HCT116 (cell line): ENCODE measurements at regions not wholly inside any gene's neighbourhood (a gene's known extent, or its start where the extent isn't known, plus 50 kb on each side); places are given as distances from the start of the nearest gene placed in this dataset.

ENCODE experiments used
- ATAC-seq: fragments of 200-7000 bp; cut with Tn5 transposase; 2 replicates; pipeline ENCODE4 v1.9.1; 2020; ENCODE audit warnings: mild to moderate bottlenecking, moderate library complexity
- BruUV-seq: library from RNA; stranded (reverse); fragments of 400-500 nt; replicated peaks from 2 replicates; lab custom pipeline; 2021; lab: Mats Ljungman, UMichigan
- CTCF ChIA-PET: fragments of 300-600 bp; sonication (Branson Sonifier 250); formaldehyde crosslinking; loops from one replicate; lab custom pipeline; 2021; ENCODE audit warnings: antibody characterized with exemption; lab: Charles Lee
- POLR2A ChIA-PET: fragments of 300-600, 350-600 bp; sonication (Branson Sonifier 250); formaldehyde crosslinking; loops from one replicate; lab custom pipeline; 2021; ENCODE audit warnings: antibody characterized with exemption; lab: Charles Lee
- RAD21 ChIA-PET, 2 experiments: fragments of 300-600 bp; sonication (Branson Sonifier 250); formaldehyde crosslinking; loops; one replicate each; lab custom pipeline; 2023; ENCODE audit warnings: low total read pairs in 2 of 2; ENCODE audit not compliant: uncharacterized antibody in 2 of 2, unreplicated experiment in 2 of 2, low non-redundant PET in 1 of 2; lab: Charles Lee
- DNase-seq: peaks from one replicate; pipeline ENCODE4 v3.0.0-alpha.2; 2010; ENCODE audit warnings: low read depth, low spot score
- H2AFZ ChIP-seq: fragments of 200-600 bp; shearing (Covaris generic), sonication (generic); 2 replicates; pipeline ENCODE4 v1.6.1; 2017; ENCODE audit warnings: low read depth, mixed run types, mixed read lengths, antibody characterized with exemption, low read length; ENCODE audit not compliant: poor library complexity, severe bottlenecking
- H3K27ac ChIP-seq: 2 replicates; pipeline ENCODE4 v1.5.1; 2012; ENCODE audit warnings: low read depth, low read length
- H3K27me3 ChIP-seq: fragments of 200-600 bp; sonication (generic); 2 replicates; pipeline ENCODE4 v1.6.1; 2016; ENCODE audit warnings: mixed run types, low read length, mixed read lengths; ENCODE audit not compliant: insufficient read depth
- H3K36me3 ChIP-seq, 2 experiments: fragments of 200-500 bp in 1 of 2; fragments of 200-600 bp in 1 of 2; sonication (Bioruptor generic) in 1 of 2; sonication (generic) in 1 of 2; 2 replicates each; pipeline versions ENCODE4 v1.5.1 to v1.6.1; 2014 to 2016; ENCODE audit warnings: low read length in 2 of 2, inconsistent platforms in 1 of 2, mixed read lengths in 1 of 2, mixed run types in 1 of 2; ENCODE audit not compliant: insufficient read depth in 2 of 2, control insufficient read depth in 1 of 2
- H3K4me1 ChIP-seq, 2 experiments: fragments of 200-600 bp in 1 of 2; sonication (generic) in 1 of 2; 2 replicates each; pipeline versions ENCODE4 v1.5.1 to v1.6.1; 2012 to 2017; ENCODE audit warnings: low read length in 2 of 2, inconsistent platforms in 1 of 2, mild to moderate bottlenecking in 1 of 2, mixed read lengths in 1 of 2, mixed run types in 1 of 2, moderate library complexity in 1 of 2; ENCODE audit not compliant: insufficient read depth in 2 of 2, control insufficient read depth in 1 of 2
- H3K4me2 ChIP-seq: fragments of 200-600 bp; sonication (generic); 2 replicates; pipeline ENCODE4 v1.6.1; 2017; ENCODE audit warnings: mixed run types, low read length, mixed read lengths
- H3K4me3 ChIP-seq, 2 experiments: fragments of 200-600 bp in 1 of 2; sonication (generic) in 1 of 2; replicated peaks in 1 of 2; 2 replicates each; pipeline ENCODE4 v1.5.1; 2011 to 2016; ENCODE audit warnings: low read length in 2 of 2, control low read depth in 1 of 2, low read depth in 1 of 2, mild to moderate bottlenecking in 1 of 2, mixed read lengths in 1 of 2, mixed run types in 1 of 2
- H3K79me2 ChIP-seq: fragments of 200-600 bp; sonication (generic); 2 replicates; pipeline ENCODE4 v1.6.1; 2017; ENCODE audit warnings: mild to moderate bottlenecking, mixed run types, low read length, moderate library complexity, mixed read lengths; ENCODE audit not compliant: insufficient read depth
- H3K9ac ChIP-seq: fragments of 200-600 bp; sonication (generic); 2 replicates; pipeline ENCODE4 v1.6.1; 2016; ENCODE audit warnings: low read length, mixed read lengths
- H3K9me2 ChIP-seq: fragments of 200-600 bp; sonication (generic), shearing (Covaris generic); 2 replicates; pipeline ENCODE4 v1.6.1; 2017; ENCODE audit warnings: mixed run types, mild to moderate bottlenecking, moderate library complexity; ENCODE audit not compliant: insufficient read depth
- H3K9me3 ChIP-seq, 2 experiments: fragments of 200-500 bp in 1 of 2; fragments of 200-600 bp in 1 of 2; sonication (Bioruptor generic) in 1 of 2; sonication (generic) in 1 of 2; 2 replicates each; pipeline ENCODE4 v1.6.1; 2014 to 2017; ENCODE audit warnings: low read length in 2 of 2, mixed read lengths in 2 of 2, inconsistent platforms in 1 of 2, low read depth in 1 of 2, mild to moderate bottlenecking in 1 of 2, mixed run types in 1 of 2, moderate library complexity in 1 of 2; ENCODE audit not compliant: control insufficient read depth in 1 of 2, insufficient read depth in 1 of 2
- H4K20me1 ChIP-seq: fragments of 200-600 bp; sonication (generic), shearing (Covaris generic); 2 replicates; pipeline ENCODE4 v1.6.1; 2017; ENCODE audit warnings: mixed run types, mild to moderate bottlenecking, moderate library complexity; ENCODE audit not compliant: insufficient read depth
- CEBPB ChIP-seq: IDR thresholded peaks from 2 replicates; pipeline ENCODE4 v1.6.1; 2012; ENCODE audit warnings: low read depth
- EGR1 ChIP-seq: IDR thresholded peaks from 2 replicates; pipeline ENCODE4 v1.6.1; 2012; ENCODE audit warnings: low read depth
- ELF1 ChIP-seq: IDR thresholded peaks from 2 replicates; pipeline ENCODE4 v1.6.1; 2012; ENCODE audit warnings: low read depth, borderline replicate concordance
- EZH2 ChIP-seq: fragments of 200-600 bp; sonication (generic); IDR thresholded peaks from 2 replicates; pipeline ENCODE4 v1.6.1; 2017; ENCODE audit warnings: antibody characterized with exemption, mixed run types
- JUND ChIP-seq: IDR thresholded peaks from 2 replicates; pipeline ENCODE4 v1.6.1; 2012
- MAX ChIP-seq: IDR thresholded peaks from 2 replicates; pipeline ENCODE4 v1.6.1; 2012
- RAD21 ChIP-seq: IDR thresholded peaks from 2 replicates; pipeline ENCODE4 v1.6.1; 2012; ENCODE audit warnings: low read depth, mild to moderate bottlenecking
- SIN3A ChIP-seq: IDR thresholded peaks from 2 replicates; pipeline ENCODE4 v1.6.1; 2012; ENCODE audit warnings: low read depth
- TCF7L2 ChIP-seq: IDR thresholded peaks from 2 replicates; pipeline ENCODE4 v1.7.0; 2011; ENCODE audit warnings: borderline replicate concordance, inconsistent platforms; ENCODE audit not compliant: insufficient read depth, insufficient read length; ENCODE audit errors: extremely low read depth
- YY1 ChIP-seq: IDR thresholded peaks from 2 replicates; pipeline ENCODE4 v1.6.1; 2011; ENCODE audit warnings: low read length, low read depth, moderate library complexity, mild to moderate bottlenecking; ENCODE audit not compliant: insufficient replicate concordance; ENCODE audit errors: extremely low read depth
- ZFX ChIP-seq: fragments of 450-650 bp; IDR thresholded peaks from 2 replicates; pipeline ENCODE4 v1.6.1; 2017
- ZNF274 ChIP-seq: fragments of 200-500 bp; sonication (Bioruptor generic); IDR thresholded peaks from 2 replicates; pipeline ENCODE4 v1.6.1; 2014; ENCODE audit warnings: mild to moderate bottlenecking, low read depth, low read length, inconsistent platforms
- intact Hi-C: fragments of 100-400 bp; cut with micrococcal nuclease; formaldehyde crosslinking; loops from 2 replicates; pipeline ENCODE4 v1.10.0; 2022

GRCh38 chr9:105047742-105048041 is 119.7 kb upstream of the ABCA1 start:
- Histone ChIP-seq H3K79me2 (no peaks in the 10 kb centered on the region), H3K36me3 (no peaks in the 10 kb centered on the region), H3K9me2 (no peaks in the 10 kb centered on the region), H3K27ac (no peak overlapping the region), H3K4me1 (no peaks in the 10 kb centered on the region), H3K9ac (no peak overlapping the region), H3K4me2 (no peak overlapping the region), H4K20me1 (no peaks in the 10 kb centered on the region), H3K4me3 (no peak overlapping the region), H3K9me3 (no peaks in the 10 kb centered on the region), H2AFZ (no peak overlapping the region), H3K27me3 (no peaks in the 10 kb centered on the region)
- ChIA-PET RAD21 (no interaction called here), POLR2A (no interaction called here), CTCF (no interaction called here)
- no TSS peak for BruUV-seq
- ATAC-seq: no peak
- DNase-seq: no peak
- intact Hi-C loops: no loop called here
- no peak for TF ChIP-seq ZFX
- TF ChIP-seq EZH2: no peak

- DNase-seq (no peak), ATAC-seq (no peak)
- CTCF ChIA-PET: no interaction called here
- no peak overlapping the region for H3K4me2 ChIP-seq
- no peak overlapping the region for H3K4me3 ChIP-seq
- H3K27me3 ChIP-seq: no peaks in the 10 kb centered on the region
- no peaks in the 10 kb centered on the region for H3K79me2 ChIP-seq
- H2AFZ ChIP-seq: no peak overlapping the region
- no peak overlapping the region for H3K27ac ChIP-seq
- H3K9ac ChIP-seq: no peak overlapping the region
- intact Hi-C loops: no loop called here
- H3K4me1 ChIP-seq: no peaks in the 10 kb centered on the region; a peak in 1 of 4 replicates
- no peaks in the 10 kb centered on the region for H4K20me1 ChIP-seq
- BruUV-seq: no TSS peak
- no peak for TF ChIP-seq JUND
- no peak for TF ChIP-seq TCF7L2
- TF ChIP-seq MAX: no peak
- no peak for TF ChIP-seq ELF1
- no peak for TF ChIP-seq RAD21
- no peak for TF ChIP-seq SIN3A
- TF ChIP-seq EGR1: no peak
- TF ChIP-seq ZNF274: no peak
- TF ChIP-seq EZH2: no peak
- TF ChIP-seq CEBPB: no peak
- TF ChIP-seq ZFX: no peak
- TF ChIP-seq YY1: no peak
- POLR2A ChIA-PET: no interaction called here
- no peaks in the 10 kb centered on the region for H3K36me3 ChIP-seq
- no peaks in the 10 kb centered on the region for H3K9me2 ChIP-seq
- RAD21 ChIA-PET: no interaction called here
- no peaks in the 10 kb centered on the region for H3K9me3 ChIP-seq
These were observed 120.4 kb upstream of the ABCA1 start for GRCh38 chr9:105048331-105048730.
